HG02678 (cell line): ENCODE measurements at regions not wholly inside any gene's neighbourhood (a gene's known extent, or its start where the extent isn't known, plus 50 kb on each side); places are given as distances from the start of the nearest gene placed in this dataset.

Source experiments
- ATAC-seq: cut with Tn5 transposase; IDR thresholded peaks from one replicate; pipeline ENCODE4 v1.9.1; 2021; ENCODE audit warnings: mild to moderate bottlenecking, moderate library complexity; ENCODE audit not compliant: unreplicated experiment

DNA sequence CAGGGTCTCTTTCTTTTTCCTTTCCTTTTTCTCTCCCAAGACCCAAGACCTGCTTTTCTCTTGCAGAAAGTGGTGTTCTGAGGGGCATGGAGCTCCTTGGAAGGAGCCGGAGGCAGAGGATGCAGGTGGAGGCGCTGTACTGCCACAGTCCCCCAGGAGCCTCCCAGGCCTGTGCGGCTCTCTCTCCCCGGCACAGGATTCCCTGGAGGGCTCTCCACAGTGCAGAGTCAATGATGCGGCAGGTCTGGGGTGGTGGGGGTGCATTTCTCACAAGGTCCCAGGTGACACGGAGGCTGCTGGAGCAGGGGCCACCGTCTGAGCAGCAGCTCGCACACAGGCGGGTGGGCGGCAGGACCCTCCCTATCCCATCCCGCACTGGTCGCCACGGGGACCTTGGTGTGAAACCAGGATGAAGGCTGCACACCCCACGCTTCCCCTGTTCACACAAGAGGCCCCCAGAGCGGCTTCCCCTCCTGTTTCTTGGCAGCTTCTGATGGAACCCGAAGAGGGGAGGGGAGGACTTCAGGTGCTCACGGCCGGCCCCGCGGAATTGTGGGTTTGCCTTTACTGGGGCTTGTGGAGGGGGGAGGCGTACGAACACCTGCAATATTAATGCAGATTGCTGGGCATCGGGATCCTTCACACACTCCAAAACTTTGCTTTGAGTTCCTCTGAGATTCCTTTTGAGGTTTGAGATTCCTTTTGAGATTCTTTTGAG, 186.9 kb downstream of the ENGASE start:
- no peak for ATAC-seq

DNA sequence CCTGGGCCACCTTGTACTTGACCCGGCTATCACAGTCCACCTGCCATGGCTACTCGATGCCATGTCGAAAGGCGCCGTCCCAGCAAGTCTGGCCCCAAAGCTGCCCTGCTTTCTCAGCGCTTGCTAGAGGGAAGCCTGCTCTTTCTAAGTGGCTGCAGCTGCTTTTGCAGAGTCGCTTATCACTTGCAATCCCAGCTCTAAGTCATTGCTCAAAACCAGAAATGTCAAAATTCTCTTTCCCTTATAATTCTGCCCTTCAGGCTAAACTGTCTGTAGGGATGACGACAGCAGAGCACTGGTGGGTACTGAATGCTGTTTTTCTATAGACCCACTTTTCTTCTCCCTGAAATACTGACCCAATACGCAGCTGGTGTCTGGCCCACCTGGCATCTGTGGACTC, 184.2 kb downstream of the ENGASE start:
- ATAC-seq: no peak

DNA sequence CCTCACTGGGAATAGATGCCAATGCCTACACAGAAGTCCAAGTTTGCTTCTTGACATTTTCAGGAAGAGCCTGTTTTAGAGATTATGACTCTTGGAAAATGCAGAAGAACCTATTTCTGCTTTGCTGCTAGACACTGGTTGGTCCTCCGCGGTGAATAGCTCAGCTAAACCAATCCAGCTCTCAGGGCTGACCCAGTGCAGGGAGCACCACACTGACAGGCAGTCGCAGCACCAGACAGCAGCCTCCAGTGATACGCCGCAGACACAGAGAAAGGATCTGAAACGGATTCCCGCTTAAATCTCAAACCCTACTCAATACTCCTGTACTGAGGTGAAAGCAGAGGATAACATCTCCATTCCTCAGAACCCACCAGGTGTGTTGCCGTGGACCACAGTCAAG, 183.4 kb downstream of the ENGASE start:
- ATAC-seq: no peak

DNA sequence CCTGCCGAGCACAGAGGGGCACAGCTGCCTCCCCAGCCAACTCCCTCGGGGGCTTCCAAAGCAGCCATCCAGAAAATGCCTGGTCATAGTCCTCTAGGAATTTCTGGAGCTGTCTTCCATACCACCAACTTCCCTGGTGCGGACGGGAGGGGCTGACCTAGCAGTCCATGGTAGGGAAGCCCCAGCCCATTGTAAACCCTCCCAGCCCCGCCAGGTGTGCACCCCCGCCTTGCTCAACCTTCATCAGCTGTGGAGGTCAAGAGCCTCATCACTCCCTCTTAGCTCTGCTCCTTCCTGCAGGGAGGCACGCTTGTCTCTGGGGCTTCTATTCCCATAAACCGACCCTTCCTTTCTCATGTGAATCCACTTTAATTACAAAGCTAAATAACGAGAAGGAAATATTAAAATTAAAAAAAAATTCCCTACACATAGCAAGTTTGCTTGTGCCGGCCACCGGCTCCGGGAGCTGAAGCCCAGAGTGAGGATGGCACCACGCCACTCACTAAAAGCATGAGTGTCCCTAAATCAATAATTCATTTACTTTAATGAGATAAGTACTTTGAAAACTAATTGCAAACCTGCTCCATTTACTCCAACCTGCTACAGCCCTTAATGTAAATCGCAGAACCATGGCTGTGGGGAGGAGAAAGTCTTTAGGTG, 181.4 kb downstream of the ENGASE start:
- no peak for ATAC-seq

- no peak for ATAC-seq
Observed at GRCh38 chr17:79255456-79255855, 180.8 kb downstream of the ENGASE start.

DNA sequence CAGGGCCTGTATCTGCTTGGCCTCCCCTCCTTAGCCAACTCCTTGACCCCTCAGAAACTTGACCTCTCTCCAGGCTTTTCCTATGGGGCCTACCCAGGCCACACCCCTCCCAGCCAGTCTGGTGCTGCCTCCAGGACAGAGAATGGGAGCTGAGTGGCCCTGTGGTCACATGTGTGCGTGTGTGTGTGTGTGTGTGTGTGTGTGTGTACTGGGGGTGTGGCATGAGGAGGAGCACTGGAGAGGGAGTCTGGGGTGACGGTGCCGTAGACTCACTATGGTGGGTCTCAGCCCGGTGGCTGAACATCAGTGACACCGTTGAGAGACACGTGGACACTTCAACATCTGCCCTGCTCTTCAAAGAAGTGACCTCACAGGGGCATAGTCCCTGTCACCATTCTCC, 180.4 kb downstream of the ENGASE start:
- ATAC-seq: no peak

GRCh38 chr17:79252886-79253285, 178.3 kb downstream of the ENGASE start:
- ATAC-seq: no peak

DNA sequence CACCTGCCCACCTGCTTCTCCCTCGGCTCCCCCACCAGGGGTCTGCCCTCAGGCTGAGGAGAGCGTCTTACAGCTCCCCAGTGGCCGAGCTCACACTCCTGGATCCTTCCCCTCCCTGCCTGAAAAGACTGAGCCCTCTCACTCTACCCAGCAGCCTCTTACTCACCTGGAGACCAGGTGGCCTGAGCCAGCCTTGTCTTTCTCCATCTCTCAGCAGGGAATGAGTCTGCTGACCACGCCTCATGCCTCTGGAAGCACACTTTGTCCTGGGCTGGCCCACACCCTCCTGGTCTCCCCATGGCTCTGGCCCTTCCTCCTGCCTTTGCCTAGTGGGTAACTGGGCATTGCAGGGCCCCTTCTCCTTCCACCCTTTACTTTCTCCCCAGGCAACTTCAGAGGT, 177.2 kb downstream of the ENGASE start:
- ATAC-seq: no peak

DNA sequence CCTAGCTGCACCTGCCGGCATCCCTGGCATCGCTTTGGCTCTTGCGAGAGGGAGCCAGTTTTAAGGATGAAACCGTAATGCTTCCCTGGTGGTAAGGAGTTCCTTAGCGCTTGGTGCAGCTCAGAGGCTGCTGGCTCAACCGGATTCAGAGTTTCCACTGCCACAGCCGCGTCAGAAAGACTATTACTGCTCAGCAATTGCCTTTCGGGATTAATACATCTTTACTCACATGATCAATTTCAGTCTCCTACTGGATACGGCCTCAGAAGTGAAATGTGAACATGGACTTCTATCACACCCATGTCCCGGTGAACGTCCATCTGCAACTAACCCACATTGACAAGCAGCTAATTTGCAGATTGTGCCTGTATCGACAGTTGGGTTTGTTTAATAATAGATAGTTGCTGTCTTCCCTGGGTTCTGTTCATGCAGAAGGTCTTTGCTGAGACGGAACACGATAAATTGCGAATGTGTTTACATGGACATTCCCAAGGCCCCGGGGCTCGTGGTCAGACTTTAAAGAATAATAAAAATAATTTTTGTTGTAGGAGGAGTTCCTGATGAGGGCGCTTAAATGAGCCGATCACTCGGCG, 175.4 kb downstream of the ENGASE start:
- ATAC-seq: no peak

GRCh38 chr17:79248843-79249493, 174.3 kb downstream of the ENGASE start:
- ATAC-seq: no peak

DNA sequence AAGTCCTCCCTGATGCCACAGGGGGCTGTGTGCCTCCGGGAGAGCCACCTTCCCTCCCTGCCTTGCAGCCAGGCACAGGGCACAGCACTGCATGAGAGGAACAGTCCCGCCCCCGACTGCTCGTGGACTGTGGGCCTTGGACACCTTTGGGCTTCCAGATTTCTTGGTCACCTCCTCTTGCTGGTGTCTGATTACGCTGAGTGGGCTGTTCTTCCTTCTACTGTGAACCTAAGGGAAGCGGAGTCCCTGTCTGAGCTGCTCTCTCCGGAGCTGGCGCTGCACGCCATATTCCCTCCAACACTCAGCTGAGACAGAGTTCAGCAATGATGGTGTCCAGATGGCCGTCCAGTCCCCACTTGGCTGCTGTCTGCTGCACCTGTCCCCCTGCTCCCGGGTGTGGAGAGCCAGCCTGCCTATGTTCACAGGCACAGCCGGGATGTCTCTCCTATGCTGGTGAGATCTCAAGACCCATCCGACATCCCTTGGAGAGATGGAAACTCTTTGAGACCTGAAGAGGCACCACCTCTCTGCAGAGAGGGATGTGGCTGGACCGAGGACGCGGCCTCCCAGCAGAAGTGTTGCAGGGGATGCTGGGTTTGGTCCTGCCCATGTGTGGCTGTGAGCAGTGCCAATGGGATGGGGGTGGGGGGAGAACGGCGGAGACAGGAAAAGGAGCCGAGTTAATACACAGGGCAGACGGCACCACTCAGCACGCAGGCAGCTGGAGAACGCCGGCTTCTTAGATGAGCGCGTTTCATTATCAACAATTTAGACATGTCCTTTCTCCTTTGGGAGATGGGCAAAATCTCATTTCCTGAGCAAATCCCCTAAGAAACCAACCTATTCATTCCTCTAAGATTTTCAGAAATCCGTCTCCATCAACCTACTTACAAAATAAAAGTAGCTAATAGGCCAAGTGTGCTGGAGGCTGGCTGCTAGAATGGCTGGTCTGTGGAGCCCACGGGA, 171.9 kb downstream of the ENGASE start:
- ATAC-seq: no peak

DNA sequence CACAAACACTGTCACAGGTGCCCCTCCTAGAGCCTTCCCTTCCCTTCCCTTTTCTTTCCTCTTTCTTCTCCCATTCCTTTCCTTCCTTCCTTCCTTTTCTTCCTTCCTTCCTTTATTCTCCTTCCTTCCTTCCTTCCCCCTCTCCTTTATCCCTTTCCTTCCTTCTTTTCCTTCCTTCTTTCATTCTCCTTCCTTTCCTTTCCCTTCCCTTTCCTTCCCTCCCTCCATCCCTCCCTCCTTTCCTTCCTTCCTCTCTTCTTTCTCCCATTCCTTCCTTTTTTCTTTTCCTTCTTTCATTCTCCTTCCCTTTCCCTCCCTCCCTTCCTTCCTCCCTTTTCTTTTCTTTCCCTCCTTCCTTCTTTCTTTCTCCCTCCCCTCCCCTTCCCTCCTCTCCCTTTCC, 170.0 kb downstream of the ENGASE start:
- ATAC-seq: no peak

- no peak for ATAC-seq
Observed at GRCh38 chr17:79243996-79244395, 169.4 kb downstream of the ENGASE start.

DNA sequence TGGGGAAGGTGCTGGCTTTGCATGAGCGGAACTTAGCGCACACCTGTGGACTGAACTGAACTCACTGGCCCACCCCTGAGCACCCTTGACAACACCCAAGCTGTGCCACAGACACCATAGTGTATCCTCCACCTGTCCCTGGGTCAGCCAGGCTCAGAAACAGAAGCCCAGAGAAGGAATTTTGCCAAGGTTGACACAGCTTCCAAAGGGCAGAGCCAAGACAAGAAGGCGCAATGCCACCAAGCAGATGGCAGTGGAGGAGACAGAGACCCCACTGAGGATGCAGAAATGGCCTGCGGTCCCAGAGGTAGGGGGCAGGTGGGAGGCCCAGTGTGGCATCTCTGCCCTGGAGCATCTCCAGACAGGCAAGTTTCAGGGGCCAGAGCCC, 169.0 kb downstream of the ENGASE start:
- ATAC-seq: no peak

GRCh38 chr17:79242873-79243602, 168.4 kb downstream of the ENGASE start:
- ATAC-seq: no peak

DNA sequence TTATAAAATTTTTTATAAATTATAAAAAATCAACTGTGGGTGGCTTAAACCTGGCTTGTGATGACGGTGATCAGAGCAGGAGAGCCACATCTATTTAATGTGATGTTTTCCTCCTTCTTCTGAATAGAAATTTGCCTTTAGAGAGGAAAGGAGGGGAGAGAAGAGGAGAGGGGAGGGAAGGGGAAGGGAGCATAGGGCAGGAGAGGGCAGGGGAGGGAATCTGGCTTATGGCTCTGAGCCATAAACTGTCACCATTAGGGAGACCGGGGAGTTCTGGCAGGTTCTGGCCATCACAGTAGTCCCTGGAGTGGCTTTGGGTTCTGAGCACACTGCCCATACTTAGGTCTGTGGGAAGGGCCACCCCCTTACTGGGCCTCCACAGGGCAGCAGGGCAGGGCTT, 167.8 kb downstream of the ENGASE start:
- no peak for ATAC-seq

- no peak for ATAC-seq
Observed at GRCh38 chr17:79241616-79242015, 167.0 kb downstream of the ENGASE start.

GRCh38 chr17:79239205-79239604, 164.6 kb downstream of the ENGASE start:
- no peak for ATAC-seq

DNA sequence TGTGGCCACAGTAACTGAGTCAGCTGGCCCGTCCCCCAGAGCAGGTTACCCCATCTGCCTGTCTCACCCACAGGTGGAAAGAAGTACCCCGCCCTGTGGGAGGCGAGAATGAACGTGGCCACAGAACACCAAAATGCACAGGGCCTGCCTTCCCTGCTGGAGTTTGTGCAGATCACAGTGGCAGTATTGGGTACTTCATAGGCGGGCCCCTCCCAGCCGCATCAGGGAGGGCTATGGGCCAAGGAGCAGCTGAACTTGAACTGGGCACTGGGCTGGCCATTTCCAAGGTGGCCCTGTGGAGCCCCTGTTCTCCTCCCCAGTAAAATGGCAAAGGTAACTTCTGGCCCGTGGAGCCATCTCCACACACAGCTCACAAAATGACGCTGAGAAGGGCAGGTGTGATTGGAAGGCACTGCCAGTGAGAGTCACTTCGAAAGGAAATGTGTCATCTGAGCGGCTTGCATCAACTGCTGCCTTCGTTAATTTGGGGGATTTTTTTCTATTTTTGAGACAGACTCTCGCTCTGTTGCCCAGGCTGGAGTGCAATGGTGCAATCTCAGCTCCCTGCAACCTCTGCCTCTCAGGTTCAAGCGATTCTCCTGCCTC, 162.9 kb downstream of the ENGASE start:
- ATAC-seq: no peak

DNA sequence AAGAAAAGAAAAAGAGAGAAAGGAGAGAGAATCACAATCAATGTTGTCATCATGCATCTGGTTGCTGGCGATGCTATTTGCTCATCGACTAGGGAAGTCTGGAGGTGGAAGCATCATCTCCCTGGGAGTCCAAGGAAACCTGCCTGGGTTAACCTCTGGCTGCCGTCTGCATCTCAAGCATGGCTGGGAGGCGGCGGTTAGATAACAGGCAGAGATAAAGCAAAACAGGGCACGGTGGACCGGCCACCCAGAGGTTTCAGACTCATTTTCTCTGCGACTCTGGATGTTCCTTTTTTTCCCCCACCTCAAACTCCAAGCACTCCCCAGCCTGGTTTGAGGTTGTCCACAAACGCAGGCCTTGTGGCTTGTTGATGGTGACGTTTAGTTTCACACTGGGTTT, 161.2 kb downstream of the ENGASE start:
- no peak for ATAC-seq
